Renal cortical epithelial cell (primary cell): ENCODE measurements at regions not wholly inside any gene's neighbourhood (a gene's known extent, or its start where the extent isn't known, plus 50 kb on each side); places are given as distances from the start of the nearest gene placed in this dataset.

Experiments
- DNase-seq: peaks from one replicate; pipeline ENCODE4 v3.0.0-alpha.2; 2011; ENCODE audit warnings: low read depth

- no peak for DNase-seq
These were observed 481.4 kb downstream of the PLA2G4A start for GRCh38 chr1:187310038-187310631.

GRCh38 chr1:187313115-187313514 is 484.4 kb downstream of the PLA2G4A start:
- DNase-seq = no peak

- DNase-seq = no peak
These were observed 497.8 kb downstream of the PLA2G4A start for GRCh38 chr1:187326557-187326956.

- DNase-seq = no peak
These were observed 507.9 kb downstream of the PLA2G4A start for GRCh38 chr1:187336441-187337168.

GRCh38 chr1:187338762-187339412 is 510.1 kb downstream of the PLA2G4A start:
- no peak for DNase-seq

- no peak for DNase-seq
These were observed 513.7 kb downstream of the PLA2G4A start for GRCh38 chr1:187342495-187342894.

- DNase-seq = no peak
These were observed 545.3 kb downstream of the PLA2G4A start for GRCh38 chr1:187374082-187374481.

GRCh38 chr1:187374742-187375141 is 546.0 kb downstream of the PLA2G4A start:
- DNase-seq = no peak

GRCh38 chr1:187383366-187383765 is 554.6 kb downstream of the PLA2G4A start:
- no peak for DNase-seq

- no peak for DNase-seq
These were observed 555.8 kb downstream of the PLA2G4A start for GRCh38 chr1:187384504-187384903.

GRCh38 chr1:187390215-187390818 is 561.6 kb downstream of the PLA2G4A start:
- peak; percentile 5 for DNase-seq

GRCh38 chr1:187396226-187396625 is 567.5 kb downstream of the PLA2G4A start:
- DNase-seq = no peak

GRCh38 chr1:187396929-187397796 is 568.4 kb downstream of the PLA2G4A start:
- no peak for DNase-seq

- peak; percentile 27 for DNase-seq
These were observed 579.7 kb downstream of the PLA2G4A start for GRCh38 chr1:187408212-187409004.

- peak; percentile 10 for DNase-seq
These were observed 580.6 kb downstream of the PLA2G4A start for GRCh38 chr1:187409341-187409740.

GRCh38 chr1:187411118-187411517 is 582.4 kb downstream of the PLA2G4A start:
- DNase-seq = no peak

- DNase-seq = peak; percentile 1
These were observed 584.8 kb downstream of the PLA2G4A start for GRCh38 chr1:187413405-187414169.

GRCh38 chr1:187415065-187415464 is 586.3 kb downstream of the PLA2G4A start:
- DNase-seq = no peak

GRCh38 chr1:187417520-187417919 is 588.8 kb downstream of the PLA2G4A start:
- DNase-seq = no peak

GRCh38 chr1:187433598-187433997 is 604.8 kb downstream of the PLA2G4A start:
- DNase-seq = no peak
